H9 (cell line): ENCODE measurements at regions not wholly inside any gene's neighbourhood (a gene's known extent, or its start where the extent isn't known, plus 50 kb on each side); places are given as distances from the start of the nearest gene placed in this dataset.

Source experiments
- DNase-seq: peaks from one replicate; pipeline ENCODE4 v3.0.0-alpha.2; 2017
- H2AFZ ChIP-seq: one replicate; pipeline ENCODE4 v1.6.1; 2013; ENCODE audit warnings: mild to moderate bottlenecking, low read length, control low read depth, moderate library complexity
- H2AK5ac ChIP-seq: 2 replicates; pipeline ENCODE4 v1.6.1; 2013; ENCODE audit warnings: low read length, control low read depth, mixed read lengths; ENCODE audit not compliant: insufficient read length
- H2BK120ac ChIP-seq: one replicate; pipeline ENCODE4 v1.6.1; 2013; ENCODE audit warnings: low read depth, mild to moderate bottlenecking, low read length, control low read depth, inconsistent platforms; ENCODE audit not compliant: poor library complexity, severe bottlenecking
- H2BK12ac ChIP-seq: 2 replicates; pipeline ENCODE4 v1.6.1; 2013; ENCODE audit warnings: low read length, control low read depth, mixed read lengths, low read depth; ENCODE audit not compliant: insufficient read length
- H2BK15ac ChIP-seq: 2 replicates; pipeline ENCODE4 v1.6.1; 2013; ENCODE audit warnings: low read depth, low read length, control low read depth
- H2BK20ac ChIP-seq: one replicate; pipeline ENCODE4 v1.6.1; 2013; ENCODE audit warnings: low read depth, mild to moderate bottlenecking, low read length, control low read depth, inconsistent platforms; ENCODE audit not compliant: poor library complexity, severe bottlenecking
- H2BK5ac ChIP-seq: 2 replicates; pipeline ENCODE4 v1.6.1; 2013; ENCODE audit warnings: low read length, control low read depth, mixed read lengths; ENCODE audit not compliant: insufficient read length
- H3K14ac ChIP-seq: 2 replicates; pipeline ENCODE4 v1.6.1; 2013; ENCODE audit warnings: low read length, control low read depth; ENCODE audit not compliant: insufficient read depth
- H3K18ac ChIP-seq: 2 replicates; pipeline ENCODE4 v1.6.1; 2013; ENCODE audit warnings: low read depth, mild to moderate bottlenecking, mixed read lengths, low read length, control low read depth; ENCODE audit not compliant: insufficient read length
- H3K23ac ChIP-seq: 2 replicates; pipeline ENCODE4 v1.6.1; 2013; ENCODE audit warnings: low read length, control low read depth, mixed read lengths, low read depth; ENCODE audit not compliant: insufficient read length
- H3K23me2 ChIP-seq: 2 replicates; pipeline ENCODE4 v1.6.1; 2013; ENCODE audit warnings: low read depth, mild to moderate bottlenecking, mixed read lengths, low read length, control low read depth; ENCODE audit not compliant: insufficient read length, poor library complexity, severe bottlenecking
- H3K27ac ChIP-seq: 2 replicates; pipeline ENCODE4 v1.5.1; 2013; ENCODE audit warnings: low read length, control low read depth, mixed read lengths, low read depth; ENCODE audit not compliant: insufficient read length
- H3K27me3 ChIP-seq: 2 replicates; pipeline ENCODE4 v1.6.1; 2013; ENCODE audit warnings: low read length, control low read depth, inconsistent platforms; ENCODE audit not compliant: insufficient read depth
- H3K4ac ChIP-seq: 2 replicates; pipeline ENCODE4 v1.6.1; 2013; ENCODE audit warnings: low read depth, mild to moderate bottlenecking, control low read depth, inconsistent platforms, low read length, moderate library complexity
- H3K4me1 ChIP-seq: 2 replicates; pipeline ENCODE4 v1.6.1; 2013; ENCODE audit warnings: low read length, control low read depth, inconsistent platforms; ENCODE audit not compliant: insufficient read depth
- H3K4me2 ChIP-seq: 2 replicates; pipeline ENCODE4 v1.6.1; 2013; ENCODE audit warnings: low read length, control low read depth, mixed read lengths; ENCODE audit not compliant: insufficient read length, insufficient read depth
- H3K56ac ChIP-seq: 2 replicates; pipeline ENCODE4 v1.6.1; 2013; ENCODE audit warnings: low read depth, mild to moderate bottlenecking, mixed read lengths, low read length, control low read depth; ENCODE audit not compliant: insufficient read length
- H3K79me1 ChIP-seq: 2 replicates; pipeline ENCODE4 v1.6.1; 2013; ENCODE audit warnings: low read depth, mild to moderate bottlenecking, moderate library complexity, low read length, control low read depth, inconsistent platforms; ENCODE audit not compliant: insufficient read depth, poor library complexity, severe bottlenecking
- H3K79me2 ChIP-seq: 2 replicates; pipeline ENCODE4 v1.6.1; 2013; ENCODE audit warnings: low read length, control low read depth, inconsistent platforms; ENCODE audit not compliant: insufficient read depth
- H3K9ac ChIP-seq: 2 replicates; pipeline ENCODE4 v1.6.1; 2013; ENCODE audit warnings: low read length, control low read depth, mixed read lengths; ENCODE audit not compliant: insufficient read length; ENCODE audit errors: extremely low read depth
- H3K9me3 ChIP-seq: one replicate; pipeline ENCODE4 v1.6.1; 2013; ENCODE audit warnings: low read depth, low read length, inconsistent platforms; ENCODE audit not compliant: control insufficient read depth
- H3T11ph ChIP-seq: one replicate; pipeline ENCODE4 v1.6.1; 2013; ENCODE audit warnings: mild to moderate bottlenecking, low read length, control low read depth, inconsistent platforms
- H4K20me1 ChIP-seq: one replicate; pipeline ENCODE4 v1.6.1; 2013; ENCODE audit not compliant: control insufficient read depth, insufficient read length, insufficient read depth
- H4K5ac ChIP-seq: 2 replicates; pipeline ENCODE4 v1.6.1; 2013; ENCODE audit warnings: low read depth, mild to moderate bottlenecking, mixed read lengths, low read length, control low read depth; ENCODE audit not compliant: insufficient read length
- H4K8ac ChIP-seq: replicated peaks from 2 replicates; pipeline ENCODE4 v1.6.1; 2013; ENCODE audit warnings: low read length, control low read depth, mixed read lengths, low read depth; ENCODE audit not compliant: insufficient read length
- H4K91ac ChIP-seq: 2 replicates; pipeline ENCODE4 v1.6.1; 2013; ENCODE audit warnings: low read depth, mild to moderate bottlenecking, moderate library complexity, mixed read lengths, low read length, control low read depth; ENCODE audit not compliant: insufficient read length
- H3K27ac Mint-ChIP-seq, 3 experiments: 2 replicates in 2 of 3; 3 replicates in 1 of 3; pipeline ENCODE4 v1.8.0; 2020 to 2021; ENCODE audit warnings: mixed read lengths in 3 of 3, mild to moderate bottlenecking in 1 of 3, moderate library complexity in 1 of 3
- H3K27me3 Mint-ChIP-seq: 2 replicates; pipeline ENCODE4 v1.8.0; 2021; ENCODE audit warnings: low read depth, mild to moderate bottlenecking, moderate library complexity, mixed read lengths
- H3K36me3 Mint-ChIP-seq, 3 experiments: 2 replicates in 2 of 3; 3 replicates in 1 of 3; pipeline ENCODE4 v1.8.0; 2020 to 2021; ENCODE audit warnings: low read depth in 3 of 3, mixed read lengths in 3 of 3; ENCODE audit not compliant: insufficient read depth in 1 of 3
- H3K4me1 Mint-ChIP-seq, 2 experiments: 2 replicates each; pipeline ENCODE4 v1.8.0; 2020; ENCODE audit warnings: mixed read lengths in 2 of 2
- H3K4me3 Mint-ChIP-seq, 2 experiments: 2 replicates in 1 of 2; 3 replicates in 1 of 2; pipeline ENCODE4 v1.8.0; 2020 to 2021; ENCODE audit warnings: mild to moderate bottlenecking in 2 of 2, mixed read lengths in 2 of 2, moderate library complexity in 1 of 2
- H3K9me3 Mint-ChIP-seq, 2 experiments: 2 replicates in 1 of 2; 3 replicates in 1 of 2; pipeline ENCODE4 v1.8.0; 2020; ENCODE audit warnings: mild to moderate bottlenecking in 2 of 2, mixed read lengths in 2 of 2, moderate library complexity in 1 of 2
- CTCF ChIP-seq: fragments of 200-600 bp; sonication (generic); conservative IDR thresholded peaks from 3 replicates; pipeline ENCODE4 v1.8.0; 2021; ENCODE audit warnings: antibody characterized with exemption, mild to moderate bottlenecking
- WGBS: extraction: QIAGEN DNeasy Blood & Tissue Kit; methylation state at CpG from one replicate; pipeline ENCODE4 v1.1.7; 2013; ENCODE audit warnings: missing lambda C conversion rate, low lambda C conversion rate, mixed read lengths; ENCODE audit not compliant: insufficient read length; ENCODE audit errors: extremely low coverage; 5-methylcytosine and 5-hydroxymethylcytosine counted together

DNA sequence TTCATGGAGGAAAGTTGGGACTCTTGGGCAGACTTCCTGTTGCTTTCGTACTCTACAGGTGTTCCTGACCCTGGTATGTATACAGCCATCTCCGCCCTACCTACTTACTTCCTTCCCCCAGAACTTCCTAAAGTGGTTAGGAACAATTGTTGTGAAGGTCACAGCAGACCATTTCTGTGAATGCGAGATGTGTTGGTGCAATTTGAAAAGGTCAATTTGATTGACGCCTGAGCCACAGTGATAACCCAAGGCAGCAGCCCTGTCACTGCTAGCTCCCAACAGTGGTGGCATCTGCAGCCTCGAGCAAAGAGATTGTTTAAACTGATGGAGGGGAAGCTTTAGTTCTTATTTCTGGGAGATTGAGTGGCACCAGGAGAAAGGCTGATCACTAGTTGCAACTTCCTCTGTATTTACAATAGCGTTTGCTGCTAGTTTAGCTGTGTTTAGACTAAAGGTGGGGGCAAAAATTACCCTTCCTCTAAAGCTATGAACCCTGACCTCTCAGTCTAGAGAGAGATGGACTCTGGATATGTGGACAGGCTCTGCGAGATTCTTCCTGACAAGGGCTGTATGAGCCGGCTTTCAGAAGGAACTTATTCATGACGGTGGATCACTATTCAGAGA, 78.3 kb upstream of the MAP4K3 start:
- TF ChIP-seq CTCF: no peak
- Histone ChIP-seq H3K23me2 (no peaks in the 10 kb centered on the region), H3K18ac (no peak overlapping the region), H3K14ac (no peak overlapping the region), H3K4ac (no peak overlapping the region), H4K8ac (no peak overlapping the region), H3K27ac (peak overlapping the region; percentile 92), H3T11ph (no peak overlapping the region), H3K9ac (no peak overlapping the region), H3K56ac (no peak overlapping the region), H2BK20ac (no peak overlapping the region), H4K5ac (no peak overlapping the region), H2BK5ac (no peak overlapping the region), H2AFZ (no peak overlapping the region), H3K79me1 (no peaks in the 10 kb centered on the region), H2BK12ac (no peak overlapping the region), H3K23ac (no peak overlapping the region), H2BK120ac (no peak overlapping the region), H3K9me3 (peaks cover 6% of the 10 kb centered on the region), H2BK15ac (no peak overlapping the region), H3K4me2 (no peak overlapping the region), H3K79me2 (no peaks in the 10 kb centered on the region), H3K4me1 (peaks cover 20% of the 10 kb centered on the region), H2AK5ac (peak overlapping the region; percentile 58), H4K20me1 (no peaks in the 10 kb centered on the region), H3K27me3 (no peaks in the 10 kb centered on the region), H4K91ac (no peak overlapping the region)
- Mint-ChIP-seq H3K36me3 (peaks cover 9 to 22% (median 11%) of the 10 kb centered on the region in 3 experiments), H3K9me3 (peaks cover 2 to 7% of the 10 kb centered on the region in 2 experiments), H3K27me3 (no peaks in the 10 kb centered on the region), H3K4me1 (peaks cover 57 to 60% of the 10 kb centered on the region in 2 experiments), H3K4me3 (peak overlapping the region in 1 of 2 experiments; percentile 33; a peak in 1 of 5 replicates), H3K27ac (peak overlapping the region in 2 of 3 experiments; percentile 79 to 99; a peak in 4 of 7 replicates)
- WGBS: no CpG with 5 or more reads among the region's 9 CpGs
- no peak for DNase-seq
